Thyroid gland (tissue), 4 donors: ENCODE measurements at regions not wholly inside any gene's neighbourhood (a gene's known extent, or its start where the extent isn't known, plus 50 kb on each side); places are given as distances from the start of the nearest gene placed in this dataset.

Experiments
- CTCF ChIP-seq, 6 experiments: fragments of 200-600 bp in 3 of 6; fragments of 450-650 bp in 3 of 6; sonication (generic) in 3 of 6; IDR thresholded peaks; one replicate each; pipeline ENCODE4 v1.5.1; 2016 to 2019; ENCODE audit warnings: antibody characterized with exemption in 6 of 6, mild to moderate bottlenecking in 2 of 6, inconsistent platforms in 1 of 6, moderate library complexity in 1 of 6
- POLR2A ChIP-seq, 2 donors: fragments of 450-650 bp; IDR thresholded peaks; one replicate each; pipeline ENCODE4 v1.6.1; 2017; ENCODE audit warnings: antibody characterized with exemption in 2 of 2, mild to moderate bottlenecking in 2 of 2, moderate library complexity in 1 of 2

GRCh38 chr9:105157171-105157583 lies 87.3 kb upstream of the SLC44A1 start:
- peak in 4 of 6 experiments; percentile 45 to 62 (median 53) for TF ChIP-seq CTCF (IDR thresholded peaks at IDR 0.05)
- TF ChIP-seq POLR2A (IDR thresholded peaks at IDR 0.05): no peak
